GM23338 (cell line): ENCODE measurements at regions not wholly inside any gene's neighbourhood (a gene's known extent, or its start where the extent isn't known, plus 50 kb on each side); places are given as distances from the start of the nearest gene placed in this dataset.

ENCODE experiments used
- CREB1 ChIP-seq: fragments of 250-450 bp; sonication (Bioruptor Pico); IDR thresholded peaks from 2 replicates; pipeline ENCODE4 v1.5.0; 2020; ENCODE audit warnings: low read depth, mild to moderate bottlenecking, moderate library complexity
- EZH2 ChIP-seq: fragments of 200-600 bp; sonication (generic); IDR thresholded peaks from one replicate; pipeline ENCODE4 v1.8.0; 2017; ENCODE audit warnings: antibody characterized with exemption, mild to moderate bottlenecking, low read depth; ENCODE audit not compliant: unreplicated experiment
- EZH2phosphoT487 ChIP-seq: fragments of 200-600 bp; sonication (generic); IDR thresholded peaks from one replicate; pipeline ENCODE4 v1.8.1; 2018; ENCODE audit warnings: antibody characterized with exemption; ENCODE audit not compliant: unreplicated experiment
- JUNB ChIP-seq: IDR thresholded peaks from one replicate; pipeline ENCODE4 v1.6.1; 2016; ENCODE audit warnings: antibody characterized with exemption; ENCODE audit not compliant: unreplicated experiment
- NANOG ChIP-seq: IDR thresholded peaks from 2 replicates; pipeline ENCODE4 v1.6.1; 2016; ENCODE audit warnings: antibody characterized with exemption, borderline replicate concordance
- POLR2AphosphoS5 ChIP-seq: IDR thresholded peaks from 2 replicates; pipeline ENCODE4 v1.6.1; 2016; ENCODE audit warnings: antibody characterized with exemption, low read depth
- STAT1 ChIP-seq: IDR thresholded peaks from one replicate; pipeline ENCODE4 v1.6.1; 2016; ENCODE audit warnings: antibody characterized with exemption; ENCODE audit not compliant: unreplicated experiment
- ZNF114 ChIP-seq: fragments of 250-450 bp; sonication (Bioruptor Pico); IDR thresholded peaks from 2 replicates; pipeline ENCODE4 v1.5.0; 2020; ENCODE audit warnings: mild to moderate bottlenecking, moderate library complexity
- TF ChIP-seq, protein P1 (sequence below), 2 experiments: fragments of 200-600 bp in 1 of 2; sonication (generic) in 1 of 2; conservative IDR thresholded peaks; 2 replicates each; pipeline versions ENCODE4 v1.5.1 to v1.6.1; 2016 to 2017; ENCODE audit warnings: antibody characterized with exemption in 2 of 2, low read depth in 2 of 2, mild to moderate bottlenecking in 2 of 2, moderate library complexity in 1 of 2
- TF ChIP-seq, protein P2 (sequence below): IDR thresholded peaks from one replicate; pipeline ENCODE4 v1.6.1; 2018; ENCODE audit warnings: antibody characterized with exemption; ENCODE audit not compliant: unreplicated experiment
- TF ChIP-seq, protein P3 (sequence below): fragments of 250-450 bp; sonication (Bioruptor Pico); IDR thresholded peaks from 2 replicates; pipeline ENCODE4 v1.5.0; 2020; ENCODE audit warnings: mild to moderate bottlenecking, moderate library complexity
- TF ChIP-seq, protein P4 (sequence below): IDR thresholded peaks from 2 replicates; pipeline ENCODE4 v1.6.1; 2016; ENCODE audit warnings: antibody characterized with exemption

DNA sequence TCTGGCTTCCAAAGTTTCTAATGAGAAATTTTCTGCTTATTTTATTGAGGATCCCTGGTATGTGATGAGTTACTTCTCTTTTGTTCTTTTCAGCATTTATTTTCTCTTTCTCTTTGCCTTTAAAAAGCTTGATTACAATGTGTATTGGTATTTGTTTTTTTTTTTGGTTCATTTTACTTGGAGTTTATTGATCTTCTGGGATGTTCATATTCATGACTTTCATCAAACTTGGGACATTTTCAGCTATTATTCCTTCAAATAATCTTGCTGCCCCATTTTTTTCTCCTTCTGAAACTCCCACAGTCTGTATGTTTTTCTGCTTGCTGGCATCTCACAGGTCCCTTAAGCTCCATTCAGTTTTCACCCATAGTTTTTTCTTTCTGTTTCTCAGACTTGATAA is 102.4 kb downstream of the PRDM13 start:
- TF ChIP-seq, protein P1, sequence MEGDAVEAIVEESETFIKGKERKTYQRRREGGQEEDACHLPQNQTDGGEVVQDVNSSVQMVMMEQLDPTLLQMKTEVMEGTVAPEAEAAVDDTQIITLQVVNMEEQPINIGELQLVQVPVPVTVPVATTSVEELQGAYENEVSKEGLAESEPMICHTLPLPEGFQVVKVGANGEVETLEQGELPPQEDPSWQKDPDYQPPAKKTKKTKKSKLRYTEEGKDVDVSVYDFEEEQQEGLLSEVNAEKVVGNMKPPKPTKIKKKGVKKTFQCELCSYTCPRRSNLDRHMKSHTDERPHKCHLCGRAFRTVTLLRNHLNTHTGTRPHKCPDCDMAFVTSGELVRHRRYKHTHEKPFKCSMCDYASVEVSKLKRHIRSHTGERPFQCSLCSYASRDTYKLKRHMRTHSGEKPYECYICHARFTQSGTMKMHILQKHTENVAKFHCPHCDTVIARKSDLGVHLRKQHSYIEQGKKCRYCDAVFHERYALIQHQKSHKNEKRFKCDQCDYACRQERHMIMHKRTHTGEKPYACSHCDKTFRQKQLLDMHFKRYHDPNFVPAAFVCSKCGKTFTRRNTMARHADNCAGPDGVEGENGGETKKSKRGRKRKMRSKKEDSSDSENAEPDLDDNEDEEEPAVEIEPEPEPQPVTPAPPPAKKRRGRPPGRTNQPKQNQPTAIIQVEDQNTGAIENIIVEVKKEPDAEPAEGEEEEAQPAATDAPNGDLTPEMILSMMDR (conservative IDR thresholded peaks at IDR 0.05; ENCODE audit: low read depth in 2 of 2): no peak
- no peak for TF ChIP-seq EZH2
- TF ChIP-seq CREB1 (CRISPR knock-in tag): no peak
- TF ChIP-seq, protein P2, sequence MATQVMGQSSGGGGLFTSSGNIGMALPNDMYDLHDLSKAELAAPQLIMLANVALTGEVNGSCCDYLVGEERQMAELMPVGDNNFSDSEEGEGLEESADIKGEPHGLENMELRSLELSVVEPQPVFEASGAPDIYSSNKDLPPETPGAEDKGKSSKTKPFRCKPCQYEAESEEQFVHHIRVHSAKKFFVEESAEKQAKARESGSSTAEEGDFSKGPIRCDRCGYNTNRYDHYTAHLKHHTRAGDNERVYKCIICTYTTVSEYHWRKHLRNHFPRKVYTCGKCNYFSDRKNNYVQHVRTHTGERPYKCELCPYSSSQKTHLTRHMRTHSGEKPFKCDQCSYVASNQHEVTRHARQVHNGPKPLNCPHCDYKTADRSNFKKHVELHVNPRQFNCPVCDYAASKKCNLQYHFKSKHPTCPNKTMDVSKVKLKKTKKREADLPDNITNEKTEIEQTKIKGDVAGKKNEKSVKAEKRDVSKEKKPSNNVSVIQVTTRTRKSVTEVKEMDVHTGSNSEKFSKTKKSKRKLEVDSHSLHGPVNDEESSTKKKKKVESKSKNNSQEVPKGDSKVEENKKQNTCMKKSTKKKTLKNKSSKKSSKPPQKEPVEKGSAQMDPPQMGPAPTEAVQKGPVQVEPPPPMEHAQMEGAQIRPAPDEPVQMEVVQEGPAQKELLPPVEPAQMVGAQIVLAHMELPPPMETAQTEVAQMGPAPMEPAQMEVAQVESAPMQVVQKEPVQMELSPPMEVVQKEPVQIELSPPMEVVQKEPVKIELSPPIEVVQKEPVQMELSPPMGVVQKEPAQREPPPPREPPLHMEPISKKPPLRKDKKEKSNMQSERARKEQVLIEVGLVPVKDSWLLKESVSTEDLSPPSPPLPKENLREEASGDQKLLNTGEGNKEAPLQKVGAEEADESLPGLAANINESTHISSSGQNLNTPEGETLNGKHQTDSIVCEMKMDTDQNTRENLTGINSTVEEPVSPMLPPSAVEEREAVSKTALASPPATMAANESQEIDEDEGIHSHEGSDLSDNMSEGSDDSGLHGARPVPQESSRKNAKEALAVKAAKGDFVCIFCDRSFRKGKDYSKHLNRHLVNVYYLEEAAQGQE: no peak
- TF ChIP-seq POLR2AphosphoS5: no peak
- TF ChIP-seq, protein P3, sequence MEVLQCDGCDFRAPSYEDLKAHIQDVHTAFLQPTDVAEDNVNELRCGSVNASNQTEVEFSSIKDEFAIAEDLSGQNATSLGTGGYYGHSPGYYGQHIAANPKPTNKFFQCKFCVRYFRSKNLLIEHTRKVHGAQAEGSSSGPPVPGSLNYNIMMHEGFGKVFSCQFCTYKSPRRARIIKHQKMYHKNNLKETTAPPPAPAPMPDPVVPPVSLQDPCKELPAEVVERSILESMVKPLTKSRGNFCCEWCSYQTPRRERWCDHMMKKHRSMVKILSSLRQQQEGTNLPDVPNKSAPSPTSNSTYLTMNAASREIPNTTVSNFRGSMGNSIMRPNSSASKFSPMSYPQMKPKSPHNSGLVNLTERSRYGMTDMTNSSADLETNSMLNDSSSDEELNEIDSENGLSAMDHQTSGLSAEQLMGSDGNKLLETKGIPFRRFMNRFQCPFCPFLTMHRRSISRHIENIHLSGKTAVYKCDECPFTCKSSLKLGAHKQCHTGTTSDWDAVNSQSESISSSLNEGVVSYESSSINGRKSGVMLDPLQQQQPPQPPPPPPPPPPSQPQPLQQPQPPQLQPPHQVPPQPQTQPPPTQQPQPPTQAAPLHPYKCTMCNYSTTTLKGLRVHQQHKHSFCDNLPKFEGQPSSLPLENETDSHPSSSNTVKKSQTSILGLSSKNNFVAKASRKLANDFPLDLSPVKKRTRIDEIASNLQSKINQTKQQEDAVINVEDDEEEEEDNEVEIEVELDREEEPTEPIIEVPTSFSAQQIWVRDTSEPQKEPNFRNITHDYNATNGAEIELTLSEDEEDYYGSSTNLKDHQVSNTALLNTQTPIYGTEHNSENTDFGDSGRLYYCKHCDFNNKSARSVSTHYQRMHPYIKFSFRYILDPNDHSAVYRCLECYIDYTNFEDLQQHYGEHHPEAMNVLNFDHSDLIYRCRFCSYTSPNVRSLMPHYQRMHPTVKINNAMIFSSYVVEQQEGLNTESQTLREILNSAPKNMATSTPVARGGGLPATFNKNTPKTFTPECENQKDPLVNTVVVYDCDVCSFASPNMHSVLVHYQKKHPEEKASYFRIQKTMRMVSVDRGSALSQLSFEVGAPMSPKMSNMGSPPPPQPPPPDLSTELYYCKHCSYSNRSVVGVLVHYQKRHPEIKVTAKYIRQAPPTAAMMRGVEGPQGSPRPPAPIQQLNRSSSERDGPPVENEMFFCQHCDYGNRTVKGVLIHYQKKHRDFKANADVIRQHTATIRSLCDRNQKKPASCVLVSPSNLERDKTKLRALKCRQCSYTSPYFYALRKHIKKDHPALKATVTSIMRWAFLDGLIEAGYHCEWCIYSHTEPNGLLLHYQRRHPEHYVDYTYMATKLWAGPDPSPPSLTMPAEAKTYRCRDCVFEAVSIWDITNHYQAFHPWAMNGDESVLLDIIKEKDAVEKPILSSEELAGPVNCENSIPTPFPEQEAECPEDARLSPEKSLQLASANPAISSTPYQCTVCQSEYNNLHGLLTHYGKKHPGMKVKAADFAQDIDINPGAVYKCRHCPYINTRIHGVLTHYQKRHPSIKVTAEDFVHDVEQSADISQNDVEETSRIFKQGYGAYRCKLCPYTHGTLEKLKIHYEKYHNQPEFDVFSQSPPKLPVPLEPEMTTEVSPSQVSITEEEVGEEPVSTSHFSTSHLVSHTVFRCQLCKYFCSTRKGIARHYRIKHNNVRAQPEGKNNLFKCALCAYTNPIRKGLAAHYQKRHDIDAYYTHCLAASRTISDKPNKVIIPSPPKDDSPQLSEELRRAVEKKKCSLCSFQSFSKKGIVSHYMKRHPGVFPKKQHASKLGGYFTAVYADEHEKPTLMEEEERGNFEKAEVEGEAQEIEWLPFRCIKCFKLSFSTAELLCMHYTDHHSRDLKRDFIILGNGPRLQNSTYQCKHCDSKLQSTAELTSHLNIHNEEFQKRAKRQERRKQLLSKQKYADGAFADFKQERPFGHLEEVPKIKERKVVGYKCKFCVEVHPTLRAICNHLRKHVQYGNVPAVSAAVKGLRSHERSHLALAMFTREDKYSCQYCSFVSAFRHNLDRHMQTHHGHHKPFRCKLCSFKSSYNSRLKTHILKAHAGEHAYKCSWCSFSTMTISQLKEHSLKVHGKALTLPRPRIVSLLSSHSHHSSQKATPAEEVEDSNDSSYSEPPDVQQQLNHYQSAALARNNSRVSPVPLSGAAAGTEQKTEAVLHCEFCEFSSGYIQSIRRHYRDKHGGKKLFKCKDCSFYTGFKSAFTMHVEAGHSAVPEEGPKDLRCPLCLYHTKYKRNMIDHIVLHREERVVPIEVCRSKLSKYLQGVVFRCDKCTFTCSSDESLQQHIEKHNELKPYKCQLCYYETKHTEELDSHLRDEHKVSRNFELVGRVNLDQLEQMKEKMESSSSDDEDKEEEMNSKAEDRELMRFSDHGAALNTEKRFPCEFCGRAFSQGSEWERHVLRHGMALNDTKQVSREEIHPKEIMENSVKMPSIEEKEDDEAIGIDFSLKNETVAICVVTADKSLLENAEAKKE: no peak
- TF ChIP-seq EZH2phosphoT487: no peak
- TF ChIP-seq, protein P4, sequence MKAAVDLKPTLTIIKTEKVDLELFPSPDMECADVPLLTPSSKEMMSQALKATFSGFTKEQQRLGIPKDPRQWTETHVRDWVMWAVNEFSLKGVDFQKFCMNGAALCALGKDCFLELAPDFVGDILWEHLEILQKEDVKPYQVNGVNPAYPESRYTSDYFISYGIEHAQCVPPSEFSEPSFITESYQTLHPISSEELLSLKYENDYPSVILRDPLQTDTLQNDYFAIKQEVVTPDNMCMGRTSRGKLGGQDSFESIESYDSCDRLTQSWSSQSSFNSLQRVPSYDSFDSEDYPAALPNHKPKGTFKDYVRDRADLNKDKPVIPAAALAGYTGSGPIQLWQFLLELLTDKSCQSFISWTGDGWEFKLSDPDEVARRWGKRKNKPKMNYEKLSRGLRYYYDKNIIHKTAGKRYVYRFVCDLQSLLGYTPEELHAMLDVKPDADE: no peak
- TF ChIP-seq STAT1: no peak
- no peak for TF ChIP-seq NANOG
- no peak for TF ChIP-seq JUNB
- TF ChIP-seq ZNF114 (CRISPR knock-in tag): no peak
